Smooth muscle cell (in vitro differentiated cells): ENCODE measurements at regions not wholly inside any gene's neighbourhood (a gene's known extent, or its start where the extent isn't known, plus 50 kb on each side); places are given as distances from the start of the nearest gene placed in this dataset.

Experiments
- DNase-seq: peaks from one replicate; lab custom pipeline; 2025; ENCODE audit not compliant: unreplicated experiment; lab: John Stamatoyannopoulos, UW
- H2AFZ ChIP-seq: fragments of 200-600 bp; sonication (generic); 2 replicates; pipeline ENCODE4 v1.6.0; 2016; ENCODE audit warnings: antibody characterized with exemption, low read depth, mild to moderate bottlenecking
- H3F3A ChIP-seq: fragments of 200-600 bp; sonication (generic); 2 replicates; pipeline ENCODE4 v1.6.0; 2017; ENCODE audit warnings: antibody characterized with exemption, low read depth
- H3K27ac ChIP-seq: fragments of 200-600 bp; sonication (generic); 2 replicates; pipeline ENCODE4 v1.5.1; 2016; ENCODE audit warnings: low read depth, mild to moderate bottlenecking
- H3K27me3 ChIP-seq: fragments of 200-600 bp; sonication (generic); 2 replicates; pipeline ENCODE4 v1.6.1; 2016; ENCODE audit warnings: low read depth, mild to moderate bottlenecking
- H3K36me3 ChIP-seq: fragments of 200-600 bp; sonication (generic); 2 replicates; pipeline ENCODE4 v1.5.1; 2016; ENCODE audit warnings: low read depth
- H3K4me1 ChIP-seq: fragments of 200-600 bp; sonication (generic); 2 replicates; pipeline ENCODE4 v1.5.1; 2016; ENCODE audit warnings: low read depth
- H3K4me2 ChIP-seq: fragments of 200-600 bp; sonication (generic); 2 replicates; pipeline ENCODE4 v1.6.0; 2016; ENCODE audit warnings: mild to moderate bottlenecking
- H3K4me3 ChIP-seq: fragments of 200-600 bp; sonication (generic); 2 replicates; pipeline ENCODE4 v1.5.1; 2016; ENCODE audit warnings: mild to moderate bottlenecking
- H3K79me2 ChIP-seq: fragments of 200-600 bp; sonication (generic); 2 replicates; pipeline ENCODE4 v1.6.0; 2016; ENCODE audit warnings: low read depth, mild to moderate bottlenecking
- H3K9ac ChIP-seq: fragments of 200-600 bp; sonication (generic); 2 replicates; pipeline ENCODE4 v1.6.0; 2016; ENCODE audit warnings: low read depth
- H3K9me3 ChIP-seq: fragments of 200-600 bp; sonication (generic); replicated peaks from 2 replicates; pipeline ENCODE4 v1.5.1; 2016; ENCODE audit warnings: low read depth
- H4K20me1 ChIP-seq: fragments of 200-600 bp; sonication (generic); 2 replicates; pipeline ENCODE4 v1.6.0; 2016; ENCODE audit warnings: low read depth
- WGBS: methylation state at CpG from one replicate; pipeline ENCODE4 v1.1.7; 2016; ENCODE audit warnings: low lambda C conversion rate; 5-methylcytosine and 5-hydroxymethylcytosine counted together
- TF ChIP-seq, protein P1 (sequence below): fragments of 200-600 bp; sonication (generic); IDR thresholded peaks from 2 replicates; pipeline ENCODE4 v1.5.1; 2017; ENCODE audit warnings: borderline replicate concordance, mild to moderate bottlenecking, antibody characterized with exemption; ENCODE audit not compliant: insufficient read depth, poor library complexity, severe bottlenecking

DNA sequence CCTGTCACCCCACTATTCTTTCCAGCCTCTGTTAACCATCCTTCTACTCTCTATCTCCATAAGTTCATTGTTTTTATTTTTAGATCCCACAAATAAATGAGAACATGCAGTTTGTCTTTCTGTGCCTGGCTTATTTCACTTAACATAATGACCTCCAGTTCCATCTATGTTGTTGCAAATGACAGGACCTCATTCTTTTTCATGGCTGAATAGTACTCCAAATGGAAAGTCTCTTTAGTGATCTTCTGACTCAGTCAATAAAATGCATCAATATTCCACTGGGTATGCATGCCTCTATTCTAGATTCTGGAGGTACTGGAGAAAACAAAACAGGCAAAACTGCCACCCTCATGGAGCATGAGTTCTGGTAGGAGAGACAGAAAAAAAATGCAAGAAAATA is 459.0 kb downstream of the XYLT1 start:
- TF ChIP-seq, protein P1, sequence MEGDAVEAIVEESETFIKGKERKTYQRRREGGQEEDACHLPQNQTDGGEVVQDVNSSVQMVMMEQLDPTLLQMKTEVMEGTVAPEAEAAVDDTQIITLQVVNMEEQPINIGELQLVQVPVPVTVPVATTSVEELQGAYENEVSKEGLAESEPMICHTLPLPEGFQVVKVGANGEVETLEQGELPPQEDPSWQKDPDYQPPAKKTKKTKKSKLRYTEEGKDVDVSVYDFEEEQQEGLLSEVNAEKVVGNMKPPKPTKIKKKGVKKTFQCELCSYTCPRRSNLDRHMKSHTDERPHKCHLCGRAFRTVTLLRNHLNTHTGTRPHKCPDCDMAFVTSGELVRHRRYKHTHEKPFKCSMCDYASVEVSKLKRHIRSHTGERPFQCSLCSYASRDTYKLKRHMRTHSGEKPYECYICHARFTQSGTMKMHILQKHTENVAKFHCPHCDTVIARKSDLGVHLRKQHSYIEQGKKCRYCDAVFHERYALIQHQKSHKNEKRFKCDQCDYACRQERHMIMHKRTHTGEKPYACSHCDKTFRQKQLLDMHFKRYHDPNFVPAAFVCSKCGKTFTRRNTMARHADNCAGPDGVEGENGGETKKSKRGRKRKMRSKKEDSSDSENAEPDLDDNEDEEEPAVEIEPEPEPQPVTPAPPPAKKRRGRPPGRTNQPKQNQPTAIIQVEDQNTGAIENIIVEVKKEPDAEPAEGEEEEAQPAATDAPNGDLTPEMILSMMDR: no peak
- H3K27me3 ChIP-seq: no peaks in the 10 kb centered on the region

GRCh38 chr16:17013038-17013437 is 457.7 kb downstream of the XYLT1 start:
- no peak overlapping the region for H3K4me3 ChIP-seq
- no peaks in the 10 kb centered on the region for H3K4me1 ChIP-seq
- 90% methylated on average over 8 of the region's 8 CpGs for WGBS
- H3K9me3 ChIP-seq: no peaks in the 10 kb centered on the region
- no peaks in the 10 kb centered on the region for H3F3A ChIP-seq
- H3K9ac ChIP-seq: no peak overlapping the region
- no peaks in the 10 kb centered on the region for H4K20me1 ChIP-seq
- no peak overlapping the region for H3K27ac ChIP-seq
- H3K27me3 ChIP-seq: no peaks in the 10 kb centered on the region
- H3K36me3 ChIP-seq: no peaks in the 10 kb centered on the region
- no peak overlapping the region for H3K4me2 ChIP-seq
- TF ChIP-seq, protein P1: no peak
- no peak overlapping the region for H2AFZ ChIP-seq
- DNase-seq: no peak
- H3K79me2 ChIP-seq: no peaks in the 10 kb centered on the region

More for the DNA sequence above, 459.0 kb downstream of the XYLT1 start:
- no peaks in the 10 kb centered on the region for H3K9me3 ChIP-seq
- H3K79me2 ChIP-seq: no peaks in the 10 kb centered on the region
- H3K27ac ChIP-seq: no peak overlapping the region
- H4K20me1 ChIP-seq: no peaks in the 10 kb centered on the region
- H3K4me3 ChIP-seq: no peak overlapping the region
- no peaks in the 10 kb centered on the region for H3K36me3 ChIP-seq
- no peaks in the 10 kb centered on the region for H3K4me1 ChIP-seq
- no peak overlapping the region for H3K4me2 ChIP-seq
- H3K9ac ChIP-seq: no peak overlapping the region
- no peak overlapping the region for H2AFZ ChIP-seq
- H3F3A ChIP-seq: no peaks in the 10 kb centered on the region
- no peak for DNase-seq

DNA sequence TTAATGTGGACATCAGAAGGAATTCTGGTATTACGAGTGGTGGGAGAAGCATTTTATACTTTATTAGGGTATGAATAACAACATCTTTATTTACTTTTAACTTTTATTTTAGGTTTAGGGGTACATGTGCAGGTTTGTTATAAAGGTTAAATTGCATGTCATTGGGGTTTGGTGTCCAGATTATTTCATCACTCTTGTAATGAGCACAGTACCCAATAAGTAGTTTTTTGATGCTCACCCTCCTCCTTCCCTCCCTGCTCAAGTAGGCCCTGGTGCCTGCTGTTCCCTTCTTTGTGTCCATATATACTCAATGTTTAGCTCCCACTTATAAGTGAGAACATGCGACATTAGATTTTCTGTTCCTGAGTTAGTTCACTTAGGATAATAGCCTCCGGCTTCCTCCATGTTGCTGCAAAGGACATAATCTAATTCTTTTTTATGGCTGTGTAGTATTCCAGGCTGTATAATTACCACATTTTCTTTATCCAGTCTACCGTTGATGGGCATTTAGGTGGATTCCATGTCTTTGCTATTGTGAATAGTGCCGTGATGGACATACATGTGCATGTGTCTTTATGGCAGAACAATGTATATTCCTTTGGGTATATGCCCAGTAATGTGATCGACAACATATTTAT is 456.2 kb downstream of the XYLT1 start:
- 90% methylated on average over 6 of the region's 6 CpGs for WGBS
- Histone ChIP-seq H3K4me1 (no peaks in the 10 kb centered on the region), H3K36me3 (no peaks in the 10 kb centered on the region), H3K79me2 (no peaks in the 10 kb centered on the region), H3K27ac (no peak overlapping the region), H3K9ac (no peak overlapping the region), H3F3A (no peaks in the 10 kb centered on the region), H3K4me2 (no peak overlapping the region), H4K20me1 (no peaks in the 10 kb centered on the region), H3K4me3 (no peak overlapping the region), H3K27me3 (no peaks in the 10 kb centered on the region), H3K9me3 (no peaks in the 10 kb centered on the region), H2AFZ (no peak overlapping the region)
- TF ChIP-seq, protein P1: no peak
- no peak for DNase-seq

DNA sequence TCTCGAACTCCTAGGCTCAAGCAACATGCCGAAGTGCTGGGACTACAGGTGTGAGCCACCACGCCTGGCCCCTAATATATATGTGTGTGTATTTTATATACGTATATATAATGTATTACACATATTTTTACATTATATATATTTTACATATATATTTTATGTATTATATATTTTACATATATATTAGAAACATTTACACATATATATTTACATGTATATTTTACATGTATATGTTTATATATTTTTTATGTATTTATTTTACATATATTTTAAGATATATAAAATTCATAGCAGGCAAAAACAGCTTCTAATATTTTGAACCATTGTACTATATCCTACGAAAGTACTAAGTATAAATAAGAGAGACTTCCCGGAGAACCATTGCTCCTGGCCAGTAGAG is 455.1 kb downstream of the XYLT1 start:
- Histone ChIP-seq H3K4me1 (no peaks in the 10 kb centered on the region), H3K9ac (no peak overlapping the region), H3K79me2 (no peaks in the 10 kb centered on the region), H2AFZ (no peak overlapping the region), H3K4me3 (no peak overlapping the region), H3K9me3 (no peaks in the 10 kb centered on the region), H3K27ac (no peak overlapping the region), H3K36me3 (no peaks in the 10 kb centered on the region), H3F3A (no peaks in the 10 kb centered on the region), H4K20me1 (no peaks in the 10 kb centered on the region), H3K4me2 (no peak overlapping the region), H3K27me3 (no peaks in the 10 kb centered on the region)
- WGBS: 96% methylated on average over 6 of the region's 6 CpGs
- DNase-seq: no peak
- TF ChIP-seq, protein P1: no peak
